Kidney (tissue), 13 donors: ENCODE measurements at regions not wholly inside any gene's neighbourhood (a gene's known extent, or its start where the extent isn't known, plus 50 kb on each side); places are given as distances from the start of the nearest gene placed in this dataset.

ENCODE experiments used
- DNase-seq, 5 donors: peaks; one replicate each; pipeline ENCODE4 v3.0.0-alpha.2; 2013 to 2020
- FAIRE-seq: peaks from 2 replicates; lab custom pipeline; 2012; peaks lifted over from hg19 to GRCh38; lab: Jason Lieb, UNC
- H3K27ac ChIP-seq, 2 donors: one replicate each; pipeline ENCODE4 v1.7.0; 2013; ENCODE audit warnings: low read depth in 2 of 2, low read length in 2 of 2, inconsistent platforms in 1 of 2
- H3K27me3 ChIP-seq: one replicate; pipeline ENCODE4 v1.7.1; 2013; ENCODE audit warnings: low read length, inconsistent platforms; ENCODE audit not compliant: control insufficient read depth, insufficient read depth
- H3K36me3 ChIP-seq, 3 donors: one replicate each; pipeline versions ENCODE4 v1.7.0 to v1.7.1; 2013; ENCODE audit warnings: low read length in 3 of 3, control low read depth in 1 of 3, inconsistent platforms in 1 of 3; ENCODE audit not compliant: insufficient read depth in 3 of 3, control insufficient read depth in 2 of 3
- H3K4me1 ChIP-seq, 3 donors: one replicate each; pipeline versions ENCODE4 v1.7.0 to v1.7.1; 2013; ENCODE audit warnings: low read length in 3 of 3, inconsistent platforms in 1 of 3, low read depth in 1 of 3; ENCODE audit not compliant: control insufficient read depth in 2 of 3, insufficient read depth in 2 of 3
- H3K4me3 ChIP-seq, 3 donors: one replicate each; pipeline versions ENCODE4 v1.7.0 to v1.8.1; 2013; ENCODE audit warnings: low read length in 3 of 3, control low read depth in 1 of 3, inconsistent platforms in 1 of 3
- H3K9ac ChIP-seq, 3 donors: one replicate each; pipeline versions ENCODE4 v1.7.0 to v1.7.1; 2013; ENCODE audit warnings: low read length in 3 of 3, control low read depth in 1 of 3, inconsistent platforms in 1 of 3
- H3K9me3 ChIP-seq, 3 donors: one replicate each; pipeline versions ENCODE4 v1.7.0 to v1.7.1; 2013; ENCODE audit warnings: low read length in 3 of 3, control low read depth in 1 of 3, inconsistent platforms in 1 of 3; ENCODE audit not compliant: control insufficient read depth in 2 of 3, insufficient read depth in 1 of 3
- CTCF ChIP-seq: IDR thresholded peaks from 3 replicates; pipeline ENCODE4 v1.5.1; 2012; ENCODE audit warnings: mild to moderate bottlenecking, moderate library complexity, borderline replicate concordance; ENCODE audit not compliant: insufficient read depth; ENCODE audit errors: extremely low read depth
- intact Hi-C: fragments of 100-400 bp; cut with DNase I; formaldehyde crosslinking; loops from one replicate; pipeline ENCODE4 v1.11.1; 2022
- donor health status: control.
- donor health status: control.
- donor health status: control.
- donor health status: control.
- donor health status: control.
- donor health status: DM: yes; HTN: yes; CAD: no.
- donor health status: Normal renal cell carcinoma (clear cell type).

GRCh38 chr13:58048670-58049069 lies 417.1 kb downstream of the PCDH17 start:
- no peaks in the 10 kb centered on the region for H3K27me3 ChIP-seq
- FAIRE-seq, result no peak
- no peaks in the 10 kb centered on the region for H3K9me3 ChIP-seq
- no peak for DNase-seq
- H3K4me3 ChIP-seq, result no peak overlapping the region
- H3K4me1 ChIP-seq, result no peaks in the 10 kb centered on the region
- TF ChIP-seq CTCF, result no peak
- no peaks in the 10 kb centered on the region for H3K36me3 ChIP-seq
- no peak overlapping the region for H3K27ac ChIP-seq
- intact Hi-C loops, result no loop called here
- no peak overlapping the region for H3K9ac ChIP-seq

- H3K4me1 ChIP-seq, result no peaks in the 10 kb centered on the region
- no peak overlapping the region for H3K9ac ChIP-seq
- intact Hi-C loops, result no loop called here
- H3K9me3 ChIP-seq, result no peaks in the 10 kb centered on the region
- TF ChIP-seq CTCF, result no peak
- DNase-seq (no peak), FAIRE-seq (no peak)
- H3K36me3 ChIP-seq, result no peaks in the 10 kb centered on the region
- no peak overlapping the region for H3K4me3 ChIP-seq
- H3K27ac ChIP-seq, result no peak overlapping the region
- no peaks in the 10 kb centered on the region for H3K27me3 ChIP-seq
Measured at GRCh38 chr13:58051396-58051795, 419.9 kb downstream of the PCDH17 start.

- no peak overlapping the region for H3K9ac ChIP-seq
- no peaks in the 10 kb centered on the region for H3K27me3 ChIP-seq
- no peak for TF ChIP-seq CTCF
- no peak for FAIRE-seq
- H3K4me1 ChIP-seq, result no peaks in the 10 kb centered on the region
- no peaks in the 10 kb centered on the region for H3K36me3 ChIP-seq
- no peak overlapping the region for H3K27ac ChIP-seq
- peak in 1 of 5 donors; percentile 28 for DNase-seq
- no peaks in the 10 kb centered on the region for H3K9me3 ChIP-seq
- intact Hi-C loops, result no loop called here
- no peak overlapping the region for H3K4me3 ChIP-seq
Measured at GRCh38 chr13:58051807-58052375, 420.3 kb downstream of the PCDH17 start.

GRCh38 chr13:58056426-58056825 lies 424.9 kb downstream of the PCDH17 start:
- Histone ChIP-seq H3K27ac (no peak overlapping the region), H3K27me3 (no peaks in the 10 kb centered on the region), H3K4me3 (no peak overlapping the region), H3K9ac (no peak overlapping the region), H3K9me3 (no peaks in the 10 kb centered on the region), H3K36me3 (no peaks in the 10 kb centered on the region), H3K4me1 (no peaks in the 10 kb centered on the region)
- FAIRE-seq (no peak), DNase-seq (no peak)
- intact Hi-C loops, result no loop called here
- no peak for TF ChIP-seq CTCF
